HepG2 (cell line): ENCODE measurements at regions not wholly inside any gene's neighbourhood (a gene's known extent, or its start where the extent isn't known, plus 50 kb on each side); places are given as distances from the start of the nearest gene placed in this dataset.

Source experiments
- ATAC-seq: fragments of 200-7000 bp; cut with Tn5 transposase; 3 replicates; pipeline ENCODE4 v1.9.1; 2020; ENCODE audit warnings: mild to moderate bottlenecking, moderate library complexity
- BruUV-seq: library from RNA; stranded (reverse); fragments of 400-500 nt; replicated peaks from 2 replicates; lab custom pipeline; 2021; lab: Mats Ljungman, UMichigan
- CTCF ChIA-PET: fragments of 300-600 bp; formaldehyde crosslinking; extraction: SDS; loops from one replicate; lab custom pipeline; 2021; ENCODE audit warnings: low total read pairs, inconsistent platforms, low intra/inter-chr PET ratio; lab: Yijun Ruan, JAX
- POLR2A ChIA-PET: fragments of 350-600 bp; sonication (Branson Sonifier 250); formaldehyde crosslinking; loops from one replicate; lab custom pipeline; 2020; ENCODE audit warnings: antibody characterized with exemption, inconsistent platforms; lab: Yijun Ruan, JAX
- DNase-seq: peaks from one replicate; pipeline ENCODE4 v3.0.0-alpha.2; 2015; ENCODE audit warnings: low spot score
- FAIRE-seq: peaks from 3 replicates; lab custom pipeline; 2011; peaks lifted over from hg19 to GRCh38; lab: Jason Lieb, UNC
- H2AFZ ChIP-seq: one replicate; pipeline ENCODE4 v1.6.1; 2011; ENCODE audit warnings: low read length, inconsistent platforms
- H3K27ac ChIP-seq: fragments of 300-600 bp; 3 replicates; pipeline ENCODE4 v1.8.0; 2011; ENCODE audit warnings: mixed run types, mild to moderate bottlenecking, mixed read lengths, low read length, inconsistent platforms; ENCODE audit not compliant: insufficient read depth; ENCODE audit errors: extremely low read length
- H3K27me3 ChIP-seq, 2 experiments: fragments of 200-600 bp in 1 of 2; 2 replicates in 1 of 2; 3 replicates in 1 of 2; pipeline versions ENCODE4 v1.6.0 to v1.8.0; 2011; ENCODE audit warnings: low read length in 2 of 2, mild to moderate bottlenecking in 2 of 2, moderate library complexity in 2 of 2, inconsistent platforms in 1 of 2; ENCODE audit not compliant: insufficient read depth in 2 of 2, control insufficient read depth in 1 of 2
- H3K36me3 ChIP-seq, 2 experiments: fragments of 200-600 bp in 1 of 2; replicated peaks in 1 of 2; 2 replicates in 1 of 2; 3 replicates in 1 of 2; pipeline versions ENCODE4 v1.5.1 to v1.8.0; 2011; ENCODE audit warnings: low read length in 2 of 2, inconsistent platforms in 1 of 2; ENCODE audit not compliant: insufficient read depth in 2 of 2, control insufficient read depth in 1 of 2
- H3K4me1 ChIP-seq: 2 replicates; pipeline ENCODE4 v1.5.1; 2012; ENCODE audit warnings: low read length, inconsistent platforms; ENCODE audit not compliant: insufficient read depth
- H3K4me2 ChIP-seq: 2 replicates; pipeline ENCODE4 v1.6.0; 2011; ENCODE audit warnings: low read depth, low read length, inconsistent platforms
- H3K4me3 ChIP-seq, 3 experiments: fragments of 200-600 bp in 1 of 3; sonication (generic), shearing (Covaris generic) in 1 of 3; replicated peaks in 1 of 3; 2 replicates each; pipeline ENCODE4 v1.5.1; 2011 to 2016; ENCODE audit warnings: low read length in 3 of 3, inconsistent platforms in 2 of 3, low read depth in 2 of 3, mild to moderate bottlenecking in 2 of 3, control low read depth in 1 of 3, mixed read lengths in 1 of 3; ENCODE audit not compliant: insufficient read depth in 1 of 3
- H3K79me2 ChIP-seq: one replicate; pipeline ENCODE4 v1.6.1; 2011; ENCODE audit warnings: low read length, inconsistent platforms; ENCODE audit not compliant: insufficient read depth
- H3K9ac ChIP-seq: 2 replicates; pipeline ENCODE4 v1.6.0; 2011; ENCODE audit warnings: mild to moderate bottlenecking, low read depth, low read length, inconsistent platforms; ENCODE audit not compliant: insufficient read depth
- H3K9me3 ChIP-seq: 2 replicates; pipeline ENCODE4 v1.5.1; 2012; ENCODE audit warnings: mild to moderate bottlenecking, low read length
- H4K20me1 ChIP-seq: 2 replicates; pipeline ENCODE4 v1.6.0; 2011; ENCODE audit warnings: inconsistent platforms, mild to moderate bottlenecking, low read length, moderate library complexity; ENCODE audit not compliant: insufficient read depth
- CREB1 ChIP-seq, 2 experiments: fragments of 450-650 bp in 1 of 2; IDR thresholded peaks; 2 replicates each; pipeline ENCODE4 v1.6.1; 2016 to 2017; ENCODE audit warnings: control low read depth in 1 of 2, mild to moderate bottlenecking in 1 of 2, missing compliant biosample characterization in 1 of 2, missing genetic modification characterization in 1 of 2
- CREM ChIP-seq, 2 experiments: sonication (generic) in 1 of 2; formaldehyde crosslinking in 1 of 2; IDR thresholded peaks; 2 replicates each; pipeline versions ENCODE4 v1.4.0 to v1.6.1; 2016 to 2020; ENCODE audit warnings: antibody characterized with exemption in 1 of 2, mild to moderate bottlenecking in 1 of 2, missing genetic modification reagents in 1 of 2
- GPN1 ChIP-seq: sonication (generic); formaldehyde crosslinking; IDR thresholded peaks from 2 replicates; pipeline ENCODE4 v1.5.1; 2020; ENCODE audit warnings: missing genetic modification reagents, borderline replicate concordance
- MIXL1 ChIP-seq: IDR thresholded peaks from 2 replicates; pipeline ENCODE4 v1.6.1; 2016
- NKX3-1 ChIP-seq: sonication (generic); formaldehyde crosslinking; IDR thresholded peaks from 2 replicates; pipeline ENCODE4 v1.5.0; 2020; ENCODE audit warnings: missing genetic modification reagents
- REXO4 ChIP-seq: sonication (generic); formaldehyde crosslinking; IDR thresholded peaks from 2 replicates; pipeline ENCODE4 v1.8.0; 2022; ENCODE audit warnings: missing genetic modification reagents, mild to moderate bottlenecking, borderline replicate concordance
- SALL2 ChIP-seq: sonication (generic); formaldehyde crosslinking; IDR thresholded peaks from 2 replicates; pipeline ENCODE4 v1.8.1; 2023; ENCODE audit warnings: mild to moderate bottlenecking, missing genetic modification reagents, inconsistent platforms
- SKI ChIP-seq: fragments of 450-650 bp; IDR thresholded peaks from one replicate; pipeline ENCODE4 v1.6.1; 2018; ENCODE audit warnings: mild to moderate bottlenecking; ENCODE audit not compliant: partially characterized antibody
- SRSF4 ChIP-seq: fragments of 200-400 bp; formaldehyde crosslinking; IDR thresholded peaks from one replicate; pipeline ENCODE4 v1.6.1; 2018; ENCODE audit warnings: mild to moderate bottlenecking, low read depth, low read length, moderate library complexity; ENCODE audit not compliant: poor library complexity, severe bottlenecking
- ZNF207 ChIP-seq: fragments of 450-650 bp; IDR thresholded peaks from 2 replicates; pipeline ENCODE4 v1.6.1; 2016; ENCODE audit warnings: antibody characterized with exemption, borderline replicate concordance
- ZNF224 ChIP-seq: sonication (generic); formaldehyde crosslinking; IDR thresholded peaks from 2 replicates; pipeline ENCODE4 v1.5.0; 2020; ENCODE audit warnings: mild to moderate bottlenecking, missing genetic modification reagents
- ZNF550 ChIP-seq: sonication (generic); formaldehyde crosslinking; IDR thresholded peaks from 2 replicates; pipeline ENCODE4 v1.4.0; 2020; ENCODE audit warnings: mild to moderate bottlenecking, missing genetic modification reagents, borderline replicate concordance
- whole genome bisulfite sequencing: methylation state at CpG from one replicate; pipeline ENCODE4 v1.1.6; 2017; ENCODE audit warnings: low lambda C conversion rate; 5-methylcytosine and 5-hydroxymethylcytosine counted together
- in situ Hi-C: cut with HindIII; loops from 2 replicates; pipeline ENCODE4 v1.10.0; 2017; ENCODE audit warnings: low pct_unique_long_range_greater_than_20kb; ENCODE audit not compliant: extremely low pct_ligation_motif_present
- intact Hi-C: fragments of 100-400 bp; cut with micrococcal nuclease; formaldehyde crosslinking; loops from one replicate; pipeline ENCODE4 v1.10.0; 2022; ENCODE audit not compliant: unreplicated experiment
- TF ChIP-seq, protein P1 (sequence below): sonication (generic); formaldehyde crosslinking; IDR thresholded peaks from 2 replicates; pipeline ENCODE4 v1.4.0; 2020; ENCODE audit warnings: missing genetic modification reagents
- TF ChIP-seq, protein P2 (sequence below): sonication (generic); formaldehyde crosslinking; IDR thresholded peaks from 2 replicates; pipeline ENCODE4 v1.8.1; 2023; ENCODE audit warnings: mild to moderate bottlenecking, moderate library complexity, missing genetic modification reagents

DNA sequence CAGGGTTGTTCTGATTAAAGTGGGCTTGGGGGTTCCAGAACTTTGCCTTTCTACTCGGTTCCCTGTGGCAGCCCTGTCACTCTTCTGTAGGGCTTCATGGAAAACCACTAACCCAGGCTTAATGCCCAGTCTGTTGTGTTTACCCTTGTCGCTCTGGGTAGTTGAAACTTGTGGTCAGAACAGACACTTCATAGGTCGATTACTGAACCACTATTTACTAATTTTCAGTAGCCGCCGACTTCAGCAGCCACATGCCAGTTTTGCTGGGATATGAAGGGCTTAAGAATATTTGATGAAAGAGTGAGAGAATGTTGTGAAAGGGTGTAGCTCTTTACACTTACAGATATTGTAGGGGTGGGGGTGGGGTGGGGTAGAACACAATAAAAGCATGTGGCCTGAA lies 362.3 kb downstream of the RND3 start:
- Histone ChIP-seq H3K4me1 (no peaks in the 10 kb centered on the region), H3K9me3 (peaks cover 27% of the 10 kb centered on the region; the same call in 1 of the 2 replicates), H4K20me1 (no peaks in the 10 kb centered on the region), H3K27ac (no peak overlapping the region), H3K4me3 (no peak overlapping the region), H3K27me3 (no peaks in the 10 kb centered on the region), H3K79me2 (no peaks in the 10 kb centered on the region), H3K36me3 (no peaks in the 10 kb centered on the region), H3K4me2 (no peak overlapping the region), H3K9ac (no peak overlapping the region), H2AFZ (no peak overlapping the region)
- ChIA-PET POLR2A (no interaction called here), CTCF (no interaction called here)
- intact Hi-C loops, result no loop called here
- DNase-seq (no peak), ATAC-seq (no peak), FAIRE-seq (no peak)
- 41% methylated on average over 5 of the region's 5 CpGs for WGBS
- TF ChIP-seq MIXL1 (no peak), SKI (no peak), CREB1 (IDR thresholded peaks at IDR 0.05) (no peak), CREB1 (CRISPR knock-in tag; IDR thresholded peaks at IDR 0.05) (no peak), SRSF4 (no peak), ZNF550 (CRISPR knock-in tag) (no peak), ZNF224 (CRISPR knock-in tag) (no peak), NKX3-1 (CRISPR knock-in tag) (no peak), CREM (IDR thresholded peaks at IDR 0.05) (no peak), CREM (CRISPR knock-in tag; IDR thresholded peaks at IDR 0.05) (no peak), GPN1 (CRISPR knock-in tag) (no peak), SALL2 (no peak), ZNF207 (no peak), REXO4 (CRISPR knock-in tag) (no peak)
- TF ChIP-seq, protein P1, sequence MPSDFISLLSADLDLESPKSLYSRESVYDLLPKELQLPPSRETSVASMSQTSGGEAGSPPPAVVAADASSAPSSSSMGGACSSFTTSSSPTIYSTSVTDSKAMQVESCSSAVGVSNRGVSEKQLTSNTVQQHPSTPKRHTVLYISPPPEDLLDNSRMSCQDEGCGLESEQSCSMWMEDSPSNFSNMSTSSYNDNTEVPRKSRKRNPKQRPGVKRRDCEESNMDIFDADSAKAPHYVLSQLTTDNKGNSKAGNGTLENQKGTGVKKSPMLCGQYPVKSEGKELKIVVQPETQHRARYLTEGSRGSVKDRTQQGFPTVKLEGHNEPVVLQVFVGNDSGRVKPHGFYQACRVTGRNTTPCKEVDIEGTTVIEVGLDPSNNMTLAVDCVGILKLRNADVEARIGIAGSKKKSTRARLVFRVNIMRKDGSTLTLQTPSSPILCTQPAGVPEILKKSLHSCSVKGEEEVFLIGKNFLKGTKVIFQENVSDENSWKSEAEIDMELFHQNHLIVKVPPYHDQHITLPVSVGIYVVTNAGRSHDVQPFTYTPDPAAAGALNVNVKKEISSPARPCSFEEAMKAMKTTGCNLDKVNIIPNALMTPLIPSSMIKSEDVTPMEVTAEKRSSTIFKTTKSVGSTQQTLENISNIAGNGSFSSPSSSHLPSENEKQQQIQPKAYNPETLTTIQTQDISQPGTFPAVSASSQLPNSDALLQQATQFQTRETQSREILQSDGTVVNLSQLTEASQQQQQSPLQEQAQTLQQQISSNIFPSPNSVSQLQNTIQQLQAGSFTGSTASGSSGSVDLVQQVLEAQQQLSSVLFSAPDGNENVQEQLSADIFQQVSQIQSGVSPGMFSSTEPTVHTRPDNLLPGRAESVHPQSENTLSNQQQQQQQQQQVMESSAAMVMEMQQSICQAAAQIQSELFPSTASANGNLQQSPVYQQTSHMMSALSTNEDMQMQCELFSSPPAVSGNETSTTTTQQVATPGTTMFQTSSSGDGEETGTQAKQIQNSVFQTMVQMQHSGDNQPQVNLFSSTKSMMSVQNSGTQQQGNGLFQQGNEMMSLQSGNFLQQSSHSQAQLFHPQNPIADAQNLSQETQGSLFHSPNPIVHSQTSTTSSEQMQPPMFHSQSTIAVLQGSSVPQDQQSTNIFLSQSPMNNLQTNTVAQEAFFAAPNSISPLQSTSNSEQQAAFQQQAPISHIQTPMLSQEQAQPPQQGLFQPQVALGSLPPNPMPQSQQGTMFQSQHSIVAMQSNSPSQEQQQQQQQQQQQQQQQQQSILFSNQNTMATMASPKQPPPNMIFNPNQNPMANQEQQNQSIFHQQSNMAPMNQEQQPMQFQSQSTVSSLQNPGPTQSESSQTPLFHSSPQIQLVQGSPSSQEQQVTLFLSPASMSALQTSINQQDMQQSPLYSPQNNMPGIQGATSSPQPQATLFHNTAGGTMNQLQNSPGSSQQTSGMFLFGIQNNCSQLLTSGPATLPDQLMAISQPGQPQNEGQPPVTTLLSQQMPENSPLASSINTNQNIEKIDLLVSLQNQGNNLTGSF, result no peak
- TF ChIP-seq, protein P2, sequence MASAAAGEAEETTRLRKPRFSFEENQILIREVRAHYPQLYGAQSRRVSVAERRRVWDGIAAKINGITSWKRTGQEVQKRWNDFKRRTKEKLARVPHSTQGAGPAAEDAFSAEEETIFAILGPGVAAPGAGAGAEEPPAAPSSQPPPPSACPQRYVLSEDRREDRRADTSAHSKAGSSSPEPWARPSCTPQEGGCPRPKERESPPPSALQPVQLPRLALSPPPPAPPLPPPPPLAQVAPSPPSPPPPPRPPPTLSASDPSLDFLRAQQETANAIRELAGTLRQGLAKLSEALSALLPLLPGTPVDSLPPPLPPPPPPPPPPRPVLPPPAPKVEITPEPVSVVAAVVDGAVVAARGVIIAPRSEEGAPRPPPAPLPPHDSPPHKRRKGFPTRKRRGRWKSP, result no peak
- in situ Hi-C loops, result no loop called here
- BruUV-seq, result no TSS peak
